ENCODE measurements at regions not wholly inside any gene's neighbourhood (a gene's known extent, or its start where the extent isn't known, plus 50 kb on each side); places are given as distances from the start of the nearest gene placed in this dataset.

GRCh38 chrX:93428497-93428896, 244.9 kb downstream of the NAP1L3 start:
- Histone ChIP-seq H3K27ac (no peak overlapping the region), H3K4me3 (no peak overlapping the region), H3K36me3 (replicated peaks in 1 of 2; ENCODE audit: insufficient read depth in 1 of 2, low read depth in 2 of 2) (no peaks in the 10 kb centered on the region), H3K4me1 (no peaks in the 10 kb centered on the region), H3K9me3 (no peaks in the 10 kb centered on the region), H3K27me3 (no peaks in the 10 kb centered on the region)
- TF ChIP-seq POLR2A (IDR thresholded peaks at IDR 0.05) (no peak), CTCF (IDR thresholded peaks at IDR 0.05) (no peak)
- no peak for DNase-seq
- ATAC-seq = no peak
- intact Hi-C loops (cut with DNase I) = no loop called here
- WGBS, 2 donors = 57 to 64% methylated on average over 3 of the region's 3 CpGs

GRCh38 chrX:93422693-93423092, 250.7 kb downstream of the NAP1L3 start:
- intact Hi-C loops (cut with DNase I) = no loop called here
- no peak for TF ChIP-seq POLR2A (IDR thresholded peaks at IDR 0.05)
- TF ChIP-seq CTCF (IDR thresholded peaks at IDR 0.05) = peak; percentile 17 to 68 (median 47)
- Histone ChIP-seq H3K9me3 (no peaks in the 10 kb centered on the region), H3K4me1 (no peaks in the 10 kb centered on the region), H3K27ac (no peak overlapping the region), H3K27me3 (no peaks in the 10 kb centered on the region), H3K4me3 (no peak overlapping the region), H3K36me3 (replicated peaks in 1 of 2; ENCODE audit: insufficient read depth in 1 of 2, low read depth in 2 of 2) (no peaks in the 10 kb centered on the region)
- DNase-seq = peak in 3 of 4 donors; percentile 12 to 33 (median 13)
- ATAC-seq = peak; percentile 73
- WGBS, 2 donors = 3 to 5% methylated on average over 6 of the region's 6 CpGs

- H3K9me3 ChIP-seq = no peaks in the 10 kb centered on the region
- intact Hi-C loops (cut with DNase I) = no loop called here
- TF ChIP-seq CTCF (IDR thresholded peaks at IDR 0.05) = no peak
- TF ChIP-seq POLR2A (IDR thresholded peaks at IDR 0.05) = no peak
- ATAC-seq = peak; percentile 61
- H3K4me3 ChIP-seq = no peak overlapping the region
- no peaks in the 10 kb centered on the region for H3K27me3 ChIP-seq
- H3K36me3 ChIP-seq (replicated peaks in 1 of 2; ENCODE audit: insufficient read depth in 1 of 2, low read depth in 2 of 2) = no peaks in the 10 kb centered on the region
- H3K4me1 ChIP-seq = no peaks in the 10 kb centered on the region
- WGBS, 2 donors = 9 to 14% methylated on average over 7 of the region's 7 CpGs
- peak overlapping the region in 3 of 4 donors; percentile 25 to 44 (median 44) for H3K27ac ChIP-seq
- DNase-seq = peak in 1 of 4 donors; percentile 10
These were observed 252.8 kb downstream of the NAP1L3 start for GRCh38 chrX:93420525-93421082.

- Histone ChIP-seq H3K27me3 (no peaks in the 10 kb centered on the region), H3K9me3 (no peaks in the 10 kb centered on the region), H3K36me3 (replicated peaks in 1 of 2; ENCODE audit: insufficient read depth in 1 of 2, low read depth in 2 of 2) (no peaks in the 10 kb centered on the region), H3K4me1 (no peaks in the 10 kb centered on the region), H3K27ac (peak overlapping the region in 3 of 4 donors; percentile 25 to 44 (median 44)), H3K4me3 (no peak overlapping the region)
- ATAC-seq (peak; percentile 82), DNase-seq (peak in 1 of 4 donors; percentile 23)
- intact Hi-C loops (cut with DNase I) = no loop called here
- no peak for TF ChIP-seq CTCF (IDR thresholded peaks at IDR 0.05)
- no peak for TF ChIP-seq POLR2A (IDR thresholded peaks at IDR 0.05)
- 20 to 31% methylated on average over 2 of the region's 2 CpGs for WGBS, 2 donors
These were observed 253.3 kb downstream of the NAP1L3 start for GRCh38 chrX:93420090-93420489.

GRCh38 chrX:93419642-93420041, 253.7 kb downstream of the NAP1L3 start:
- TF ChIP-seq CTCF (IDR thresholded peaks at IDR 0.05) (no peak), POLR2A (IDR thresholded peaks at IDR 0.05) (no peak)
- H3K27me3 ChIP-seq = no peaks in the 10 kb centered on the region
- intact Hi-C loops (cut with DNase I) = no loop called here
- no peaks in the 10 kb centered on the region for H3K9me3 ChIP-seq
- H3K4me1 ChIP-seq = no peaks in the 10 kb centered on the region
- no peaks in the 10 kb centered on the region for H3K36me3 ChIP-seq (replicated peaks in 1 of 2; ENCODE audit: insufficient read depth in 1 of 2, low read depth in 2 of 2)
- ATAC-seq = peak; percentile 54
- no peak for DNase-seq
- 15 to 27% methylated on average over 1 of the region's 1 CpG for WGBS, 2 donors
- no peak overlapping the region for H3K4me3 ChIP-seq
- peak overlapping the region in 2 of 4 donors; percentile 25 to 44 for H3K27ac ChIP-seq

Measured in body of pancreas (tissue), 4 donors.